ENCODE measurements at regions not wholly inside any gene's neighbourhood (a gene's known extent, or its start where the extent isn't known, plus 50 kb on each side); places are given as distances from the start of the nearest gene placed in this dataset.

DNA sequence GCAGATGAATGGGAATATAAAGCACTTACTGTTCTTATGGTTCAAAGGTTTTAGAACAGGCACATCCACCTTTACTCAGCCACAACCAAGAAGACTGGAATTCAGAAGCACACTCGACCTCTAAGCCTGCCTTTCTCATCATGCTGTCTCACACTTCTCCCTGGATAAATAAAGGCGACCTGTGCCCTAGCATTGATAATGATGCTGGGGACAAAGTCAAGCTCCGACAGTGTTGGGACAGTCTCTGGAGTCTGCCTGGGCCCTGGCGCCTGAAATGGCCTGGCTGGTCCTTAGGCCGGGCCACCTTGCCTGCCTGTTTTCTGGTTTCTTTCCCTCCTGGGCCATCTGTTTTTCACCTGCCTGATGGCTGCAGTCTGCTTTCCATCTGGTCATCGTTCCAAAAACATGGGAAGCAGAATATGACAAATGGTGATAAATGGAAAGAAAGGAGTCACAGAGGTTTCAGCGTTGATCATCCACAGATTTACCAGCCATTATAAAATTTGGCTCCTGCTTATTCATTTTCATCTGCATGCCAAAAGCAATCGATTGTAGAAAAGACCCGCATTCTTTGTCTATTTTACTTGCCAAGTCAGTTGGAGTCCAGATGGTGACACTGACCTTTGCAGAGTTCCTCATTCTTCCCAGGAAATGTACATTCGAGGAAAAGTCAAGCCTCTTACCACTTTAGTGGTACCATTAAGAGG lies 91.2 kb upstream of the KCNJ15 start:
- DNase-seq (ENCODE audit: low spot score) (no peak), ATAC-seq (no peak)
- H3K36me3 Mint-ChIP-seq, result no peaks in the 10 kb centered on the region
- H3K27me3 Mint-ChIP-seq, result peaks cover 3 to 14% of the 10 kb centered on the region in 2 donors
- H3K9me3 Mint-ChIP-seq, result no peaks in the 10 kb centered on the region
- H3K4me1 Mint-ChIP-seq (ENCODE audit: low read depth in 2 of 2), result no peaks in the 10 kb centered on the region
- H3K4me3 Mint-ChIP-seq, result no peak overlapping the region
- H3K27ac Mint-ChIP-seq, result no peak overlapping the region

DNA sequence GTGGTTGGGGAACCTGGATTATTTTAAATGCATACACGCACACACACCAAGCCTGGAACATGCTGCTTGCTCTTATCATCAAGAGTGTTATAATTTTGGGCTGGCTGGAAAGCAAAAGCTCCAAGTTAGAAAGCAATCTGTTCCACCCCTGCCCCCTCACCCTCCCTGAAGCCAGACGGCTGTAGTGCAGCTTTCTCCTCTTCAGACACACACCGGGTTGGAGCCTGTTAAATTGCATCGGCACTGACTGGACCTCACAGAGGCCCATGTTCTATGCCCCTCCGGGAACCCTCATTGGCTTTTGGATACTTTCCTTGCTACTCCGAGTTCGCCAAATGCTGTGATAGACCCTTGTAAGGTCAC lies 90.6 kb upstream of the KCNJ15 start:
- Mint-ChIP-seq H3K4me3 (no peak overlapping the region), H3K27me3 (peaks cover 3 to 14% of the 10 kb centered on the region in 2 donors), H3K9me3 (no peaks in the 10 kb centered on the region), H3K27ac (no peak overlapping the region), H3K36me3 (no peaks in the 10 kb centered on the region), H3K4me1 (ENCODE audit: low read depth in 2 of 2) (no peaks in the 10 kb centered on the region)
- DNase-seq (ENCODE audit: low spot score) (no peak), ATAC-seq (no peak)

DNA sequence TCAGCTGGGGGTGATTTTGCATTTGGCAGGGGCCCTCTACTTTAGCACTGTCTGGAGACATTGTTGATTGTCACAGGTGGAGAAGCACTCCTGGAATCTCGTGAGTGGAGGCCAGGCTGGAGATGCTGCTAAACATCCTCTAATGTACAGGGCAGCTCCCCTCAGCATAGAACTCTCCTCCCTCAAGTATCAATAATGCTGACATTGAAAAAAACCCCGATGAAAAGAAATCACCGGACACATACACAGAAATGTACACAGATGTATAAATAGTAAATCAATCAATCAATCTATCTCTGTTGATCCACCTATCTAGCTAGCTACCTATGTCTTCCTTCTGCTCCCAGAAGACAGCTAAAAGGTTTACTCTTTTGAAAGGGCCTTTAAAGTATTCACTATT lies 89.4 kb upstream of the KCNJ15 start:
- no peaks in the 10 kb centered on the region for H3K36me3 Mint-ChIP-seq
- no peak for ATAC-seq
- no peak overlapping the region for H3K4me3 Mint-ChIP-seq
- peaks cover 6 to 19% of the 10 kb centered on the region in 2 donors for H3K27me3 Mint-ChIP-seq
- no peaks in the 10 kb centered on the region for H3K4me1 Mint-ChIP-seq (ENCODE audit: low read depth in 2 of 2)
- H3K9me3 Mint-ChIP-seq, result no peaks in the 10 kb centered on the region
- DNase-seq (ENCODE audit: low spot score), result no peak
- H3K27ac Mint-ChIP-seq, result no peak overlapping the region

DNA sequence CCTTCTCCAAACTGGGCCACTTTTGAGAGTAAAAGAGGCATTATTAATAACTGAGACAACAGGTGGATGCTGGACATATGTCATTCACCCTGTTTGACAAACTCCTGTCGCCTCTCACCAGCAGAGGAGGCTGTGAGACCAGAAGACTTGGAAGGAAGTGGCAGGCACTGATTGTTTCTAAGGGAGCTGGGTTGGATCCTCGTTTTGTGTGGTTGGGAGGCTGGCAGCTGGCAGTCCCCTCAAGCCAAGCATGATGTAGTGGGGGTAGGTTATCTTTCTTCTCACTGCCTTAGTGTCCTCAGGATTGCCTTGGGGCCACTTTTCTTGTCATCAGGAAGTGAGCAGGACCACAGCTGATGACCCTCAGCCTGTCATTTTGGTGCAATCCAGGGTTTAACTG lies 86.5 kb upstream of the KCNJ15 start:
- no peaks in the 10 kb centered on the region for H3K36me3 Mint-ChIP-seq
- DNase-seq (ENCODE audit: low spot score) (no peak), ATAC-seq (no peak)
- H3K9me3 Mint-ChIP-seq, result no peaks in the 10 kb centered on the region
- H3K27me3 Mint-ChIP-seq, result peaks cover 6 to 12% of the 10 kb centered on the region in 2 donors
- H3K4me3 Mint-ChIP-seq, result no peak overlapping the region
- H3K27ac Mint-ChIP-seq, result no peak overlapping the region
- H3K4me1 Mint-ChIP-seq (ENCODE audit: low read depth in 2 of 2), result no peaks in the 10 kb centered on the region

DNA sequence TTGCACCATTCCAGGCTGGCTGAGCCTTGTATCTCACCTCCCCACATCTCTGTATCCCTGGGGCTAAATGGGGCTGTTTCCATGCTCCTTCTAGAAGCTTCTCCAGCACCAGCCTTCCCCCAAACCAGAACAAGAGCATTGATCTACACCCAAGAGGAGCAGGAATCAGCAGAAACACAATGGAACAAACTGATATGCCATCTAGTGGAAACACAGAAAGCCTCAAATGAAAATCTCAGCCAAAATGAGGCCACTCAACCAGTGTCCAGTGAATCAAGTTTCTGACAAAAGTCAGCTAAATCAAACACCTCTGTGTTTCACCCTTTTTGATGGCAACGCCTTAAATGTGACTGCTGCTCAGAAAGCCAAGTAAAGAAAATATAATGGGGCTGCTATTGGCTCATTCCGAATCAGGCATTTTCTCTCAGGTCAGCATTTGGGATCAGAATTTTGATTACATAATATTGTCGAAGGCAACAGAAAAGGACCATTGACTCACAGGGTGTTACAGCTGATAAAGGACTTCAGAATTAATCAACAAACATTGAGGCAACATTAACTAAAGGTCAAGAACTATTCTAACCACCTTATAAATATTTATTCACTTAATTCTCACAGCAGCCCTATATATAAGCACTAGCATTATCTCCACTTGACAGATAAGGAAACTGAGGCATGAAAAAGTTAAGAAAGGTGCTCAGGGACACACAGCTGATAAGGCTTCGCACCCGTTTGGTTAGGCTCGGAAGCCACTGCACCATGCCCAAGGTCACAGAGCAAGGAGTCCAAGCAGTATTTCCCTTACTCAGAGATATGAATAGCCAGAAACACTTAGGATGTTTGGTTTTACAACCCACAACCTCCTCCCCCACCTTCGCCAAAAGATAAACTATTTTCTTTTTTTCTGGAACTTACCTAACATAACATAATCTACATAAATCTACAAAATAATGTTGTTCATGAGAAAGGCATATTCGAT lies 85.8 kb upstream of the KCNJ15 start:
- no peaks in the 10 kb centered on the region for H3K4me1 Mint-ChIP-seq (ENCODE audit: low read depth in 2 of 2)
- no peak for DNase-seq (ENCODE audit: low spot score)
- H3K27ac Mint-ChIP-seq, result no peak overlapping the region
- peaks cover 6 to 12% of the 10 kb centered on the region in 2 donors for H3K27me3 Mint-ChIP-seq
- no peak overlapping the region for H3K4me3 Mint-ChIP-seq
- no peaks in the 10 kb centered on the region for H3K9me3 Mint-ChIP-seq
- H3K36me3 Mint-ChIP-seq, result no peaks in the 10 kb centered on the region
- no peak for ATAC-seq

DNA sequence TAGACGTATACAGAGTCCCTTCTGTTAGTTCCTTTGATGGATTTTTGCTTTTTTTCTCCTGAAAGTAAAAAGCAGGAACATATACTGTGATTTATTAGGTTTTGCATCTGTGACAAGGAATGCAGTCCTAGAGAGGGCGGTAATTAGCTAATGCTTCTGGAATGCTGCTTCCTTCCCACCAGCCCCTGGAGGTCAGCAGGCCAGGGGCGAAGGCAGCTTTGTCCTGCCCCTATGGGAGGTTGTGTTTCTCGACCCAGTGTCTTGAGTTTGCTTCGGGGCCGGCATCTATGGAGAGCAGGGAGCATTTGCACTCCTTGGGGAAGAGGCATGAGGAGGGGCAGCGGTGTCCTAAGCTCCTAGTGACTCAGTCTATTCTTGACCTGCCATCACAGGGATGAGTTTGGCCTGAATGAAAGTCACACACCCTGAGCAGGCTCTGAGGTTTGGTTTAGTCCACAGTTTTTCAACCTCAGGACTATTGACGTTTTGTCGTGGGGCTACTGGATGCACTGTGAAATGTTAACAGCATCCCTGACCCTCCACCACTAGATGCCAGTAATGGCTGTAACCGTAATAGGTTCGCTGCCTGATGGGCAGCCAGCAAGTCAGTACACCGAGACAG lies 85.0 kb upstream of the KCNJ15 start:
- H3K27me3 Mint-ChIP-seq, result peaks cover 9 to 12% of the 10 kb centered on the region in 2 donors
- DNase-seq (ENCODE audit: low spot score) (no peak), ATAC-seq (no peak)
- H3K27ac Mint-ChIP-seq, result no peak overlapping the region
- no peaks in the 10 kb centered on the region for H3K9me3 Mint-ChIP-seq
- H3K4me3 Mint-ChIP-seq, result no peak overlapping the region
- H3K36me3 Mint-ChIP-seq, result no peaks in the 10 kb centered on the region
- H3K4me1 Mint-ChIP-seq (ENCODE audit: low read depth in 2 of 2), result no peaks in the 10 kb centered on the region

DNA sequence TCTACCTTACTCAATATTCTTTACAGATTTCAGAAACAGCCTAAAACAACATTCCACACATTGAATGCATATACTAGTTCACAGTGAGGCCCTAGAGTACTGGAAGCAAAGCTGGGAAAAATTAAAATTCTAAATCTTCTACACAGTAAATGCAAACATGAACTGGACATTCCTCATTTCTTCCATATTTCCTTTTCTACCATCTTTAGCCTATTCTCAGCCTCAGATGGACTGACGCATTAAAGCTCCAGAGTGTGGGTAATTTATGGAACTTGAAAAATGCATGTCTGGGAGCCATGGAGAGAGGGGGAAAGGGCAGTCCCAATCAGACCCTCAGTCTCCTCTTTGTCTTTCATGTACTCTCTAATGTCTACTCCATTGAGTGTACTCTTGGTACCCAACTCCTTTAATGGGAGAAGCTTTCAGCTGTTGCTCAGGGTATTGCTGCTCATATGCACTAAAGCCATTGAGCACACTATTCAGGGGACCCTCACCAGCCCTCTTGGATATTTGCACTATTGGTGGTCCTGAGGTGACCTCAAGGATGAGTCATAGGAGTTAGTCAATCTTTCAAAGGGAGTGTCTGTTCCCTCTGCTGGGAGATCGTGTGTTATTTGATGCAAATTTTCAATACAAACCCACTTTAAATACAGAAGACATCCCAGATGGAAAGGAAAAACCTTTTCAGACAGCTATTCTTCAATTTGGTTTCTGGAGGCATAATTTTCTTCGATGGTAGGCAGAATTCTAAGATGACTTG lies 83.3 kb upstream of the KCNJ15 start:
- DNase-seq (ENCODE audit: low spot score) (no peak), ATAC-seq (no peak)
- Mint-ChIP-seq H3K27ac (no peak overlapping the region), H3K4me1 (ENCODE audit: low read depth in 2 of 2) (no peaks in the 10 kb centered on the region), H3K36me3 (no peaks in the 10 kb centered on the region), H3K9me3 (no peaks in the 10 kb centered on the region), H3K4me3 (no peak overlapping the region), H3K27me3 (peaks cover 11 to 17% of the 10 kb centered on the region in 2 donors)

DNA sequence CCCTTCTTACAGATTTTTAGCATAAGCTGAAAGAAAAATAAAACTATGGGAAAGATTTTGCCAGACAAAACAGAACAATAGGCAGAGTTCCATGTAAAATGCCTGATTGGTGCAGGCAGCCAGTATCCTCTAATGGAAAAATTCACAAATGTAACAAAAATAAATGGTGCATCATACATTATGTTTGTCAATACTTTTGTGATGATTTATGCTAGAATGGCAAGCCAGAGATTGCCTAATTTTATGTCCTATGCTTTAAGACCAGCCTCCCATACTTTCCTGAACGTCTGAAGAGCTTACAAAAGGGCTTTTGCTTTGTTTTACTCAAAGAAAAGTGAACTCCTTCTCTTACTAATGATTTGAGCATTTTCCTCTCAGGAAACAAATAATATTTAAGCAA lies 81.5 kb upstream of the KCNJ15 start:
- H3K27ac Mint-ChIP-seq, result no peak overlapping the region
- peaks cover 14 to 27% of the 10 kb centered on the region in 2 donors for H3K27me3 Mint-ChIP-seq
- no peaks in the 10 kb centered on the region for H3K4me1 Mint-ChIP-seq (ENCODE audit: low read depth in 2 of 2)
- no peak for DNase-seq (ENCODE audit: low spot score)
- no peaks in the 10 kb centered on the region for H3K36me3 Mint-ChIP-seq
- ATAC-seq, result no peak
- no peak overlapping the region for H3K4me3 Mint-ChIP-seq
- no peaks in the 10 kb centered on the region for H3K9me3 Mint-ChIP-seq

DNA sequence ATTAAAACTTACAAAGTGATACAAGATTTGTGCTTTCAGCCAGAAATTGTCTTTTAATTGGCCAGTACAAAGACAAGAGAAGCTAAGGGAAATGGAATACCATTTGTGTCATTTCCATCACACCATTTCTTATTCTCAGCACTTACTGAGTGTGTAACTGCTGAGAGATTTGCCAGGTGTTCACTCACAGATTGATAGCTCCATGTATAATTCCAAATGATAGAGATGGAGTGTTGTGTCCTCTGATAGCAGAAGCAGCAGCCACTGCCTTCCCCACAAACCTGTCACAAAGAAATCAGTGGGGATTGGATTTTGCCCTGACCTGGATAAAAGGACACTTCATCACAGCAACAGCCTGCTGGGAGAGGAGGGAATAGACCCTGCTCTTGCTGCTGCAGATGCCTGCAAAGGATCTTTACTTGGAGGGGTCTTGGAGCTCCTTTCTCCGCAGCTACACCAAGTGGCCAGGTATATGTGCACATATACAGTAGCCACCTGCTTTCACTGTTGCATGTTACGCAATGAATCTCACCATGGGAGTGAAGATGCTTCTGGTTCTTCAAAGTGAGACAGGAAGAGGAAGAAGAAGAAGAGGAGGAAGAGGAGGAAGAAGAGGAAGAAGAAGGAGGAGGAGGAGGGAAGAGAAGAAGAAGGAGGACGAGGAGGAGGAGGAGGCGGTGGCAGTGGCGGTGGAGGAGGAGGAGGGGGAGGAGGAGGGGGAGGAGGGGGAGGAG lies 78.7 kb upstream of the KCNJ15 start:
- ATAC-seq, result no peak
- Mint-ChIP-seq H3K9me3 (no peaks in the 10 kb centered on the region), H3K36me3 (no peaks in the 10 kb centered on the region)

DNA sequence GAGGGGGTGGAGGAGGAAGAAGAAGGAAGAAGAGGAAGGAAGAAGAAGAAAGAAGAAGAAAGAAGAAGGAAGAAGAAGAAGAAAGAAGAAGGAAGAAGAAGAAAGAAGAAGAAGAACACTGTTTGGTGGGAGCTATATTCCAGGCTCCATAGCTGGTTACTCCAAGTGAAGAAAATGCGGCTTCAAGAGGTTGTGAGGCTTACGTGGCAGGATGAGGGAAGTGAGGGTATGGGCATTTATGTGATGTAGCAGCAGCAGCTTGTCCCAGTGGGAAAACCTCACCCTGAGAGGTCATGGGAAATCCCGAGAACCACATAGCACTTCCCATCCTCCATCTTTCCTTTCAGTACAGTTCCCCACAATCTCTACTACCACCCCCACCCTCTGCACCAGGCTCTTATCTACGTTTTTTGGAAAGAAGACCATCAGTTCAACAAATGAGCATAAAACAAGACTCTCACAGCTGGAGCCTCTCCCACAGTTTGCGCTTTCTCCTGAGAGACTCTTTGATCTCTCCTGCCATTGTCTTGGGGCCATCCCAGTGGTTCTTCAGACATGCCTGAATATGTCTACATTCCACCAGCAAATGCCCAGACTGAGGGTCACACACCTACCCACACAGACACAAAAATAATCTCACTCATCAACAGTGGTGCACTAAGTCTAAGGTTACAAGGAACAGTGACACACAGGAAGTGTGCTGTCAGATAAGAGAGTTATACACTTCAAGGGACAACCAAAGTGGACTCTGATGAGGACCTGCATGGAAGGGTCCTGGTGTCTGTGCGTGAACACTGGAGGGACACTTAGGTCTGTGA lies 77.9 kb upstream of the KCNJ15 start:
- Mint-ChIP-seq H3K4me1 (ENCODE audit: low read depth in 2 of 2) (no peaks in the 10 kb centered on the region), H3K36me3 (no peaks in the 10 kb centered on the region), H3K4me3 (no peak overlapping the region), H3K27me3 (peaks cover 11 to 36% of the 10 kb centered on the region in 2 donors), H3K9me3 (no peaks in the 10 kb centered on the region), H3K27ac (no peak overlapping the region)
- DNase-seq (ENCODE audit: low spot score) (no peak), ATAC-seq (no peak)

More for the DNA sequence above, 78.7 kb upstream of the KCNJ15 start:
- Mint-ChIP-seq H3K4me1 (ENCODE audit: low read depth in 2 of 2) (no peaks in the 10 kb centered on the region), H3K27ac (no peak overlapping the region), H3K27me3 (peaks cover 14 to 36% of the 10 kb centered on the region in 2 donors), H3K4me3 (no peak overlapping the region)
- DNase-seq (ENCODE audit: low spot score), result no peak

DNA sequence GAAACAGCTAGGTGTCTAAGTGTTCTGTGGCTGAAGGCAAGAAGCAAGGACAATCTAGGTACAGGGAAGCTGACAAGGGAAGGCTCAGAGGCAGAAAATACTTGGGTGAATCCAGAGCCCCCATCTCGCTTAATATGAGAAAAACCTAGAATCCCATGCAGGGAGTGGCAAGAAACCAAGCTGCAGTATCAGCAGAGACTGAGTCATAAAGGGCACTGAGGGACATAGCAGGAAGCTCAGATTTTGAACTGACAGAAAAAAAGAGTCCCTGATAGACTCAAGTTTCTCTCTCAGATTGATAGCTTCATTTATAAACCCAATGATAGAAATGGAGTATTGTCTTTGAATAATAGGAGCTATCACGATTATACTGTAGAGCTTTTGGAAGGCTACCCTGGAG lies 77.3 kb upstream of the KCNJ15 start:
- H3K4me1 Mint-ChIP-seq (ENCODE audit: low read depth in 2 of 2), result no peaks in the 10 kb centered on the region
- DNase-seq (ENCODE audit: low spot score) (no peak), ATAC-seq (no peak)
- H3K36me3 Mint-ChIP-seq, result no peaks in the 10 kb centered on the region
- peaks cover 11 to 36% of the 10 kb centered on the region in 2 donors for H3K27me3 Mint-ChIP-seq
- H3K4me3 Mint-ChIP-seq, result no peak overlapping the region
- no peaks in the 10 kb centered on the region for H3K9me3 Mint-ChIP-seq
- no peak overlapping the region for H3K27ac Mint-ChIP-seq

DNA sequence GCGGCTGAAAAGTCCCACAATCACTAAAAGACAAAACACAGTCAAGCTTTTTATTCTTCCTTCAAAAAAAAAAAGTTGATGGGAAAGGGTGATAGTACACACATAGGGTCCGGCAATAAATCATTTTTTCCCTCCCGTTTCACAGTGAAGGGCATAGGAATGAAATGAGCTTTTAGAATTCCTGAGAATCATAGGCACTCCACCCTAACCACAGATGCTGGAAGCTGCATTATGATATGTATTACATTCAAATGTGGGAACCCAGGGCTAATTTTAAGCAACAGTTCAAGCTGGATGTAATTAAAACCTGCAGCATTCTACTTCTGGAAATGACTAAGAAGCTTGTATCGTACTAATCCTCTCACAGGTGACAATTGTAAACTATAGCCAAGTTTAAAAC lies 75.7 kb upstream of the KCNJ15 start:
- Mint-ChIP-seq H3K9me3 (no peaks in the 10 kb centered on the region), H3K36me3 (no peaks in the 10 kb centered on the region), H3K27ac (no peak overlapping the region), H3K4me1 (ENCODE audit: low read depth in 2 of 2) (no peaks in the 10 kb centered on the region), H3K4me3 (no peak overlapping the region), H3K27me3 (peaks cover 15 to 36% of the 10 kb centered on the region in 2 donors)
- DNase-seq (ENCODE audit: low spot score) (no peak), ATAC-seq (no peak)
